ENCODE measurements at regions not wholly inside any gene's neighbourhood (a gene's known extent, or its start where the extent isn't known, plus 50 kb on each side); places are given as distances from the start of the nearest gene placed in this dataset.
A peak's percentile ranks its signal among the peaks of the same experiment; 100 is the strongest.
"Not testable (repeated sequence)": the region's sequence is repeated elsewhere in the genome, so short reads cannot be mapped to it uniquely, and the experiment has no call there.

DNA sequence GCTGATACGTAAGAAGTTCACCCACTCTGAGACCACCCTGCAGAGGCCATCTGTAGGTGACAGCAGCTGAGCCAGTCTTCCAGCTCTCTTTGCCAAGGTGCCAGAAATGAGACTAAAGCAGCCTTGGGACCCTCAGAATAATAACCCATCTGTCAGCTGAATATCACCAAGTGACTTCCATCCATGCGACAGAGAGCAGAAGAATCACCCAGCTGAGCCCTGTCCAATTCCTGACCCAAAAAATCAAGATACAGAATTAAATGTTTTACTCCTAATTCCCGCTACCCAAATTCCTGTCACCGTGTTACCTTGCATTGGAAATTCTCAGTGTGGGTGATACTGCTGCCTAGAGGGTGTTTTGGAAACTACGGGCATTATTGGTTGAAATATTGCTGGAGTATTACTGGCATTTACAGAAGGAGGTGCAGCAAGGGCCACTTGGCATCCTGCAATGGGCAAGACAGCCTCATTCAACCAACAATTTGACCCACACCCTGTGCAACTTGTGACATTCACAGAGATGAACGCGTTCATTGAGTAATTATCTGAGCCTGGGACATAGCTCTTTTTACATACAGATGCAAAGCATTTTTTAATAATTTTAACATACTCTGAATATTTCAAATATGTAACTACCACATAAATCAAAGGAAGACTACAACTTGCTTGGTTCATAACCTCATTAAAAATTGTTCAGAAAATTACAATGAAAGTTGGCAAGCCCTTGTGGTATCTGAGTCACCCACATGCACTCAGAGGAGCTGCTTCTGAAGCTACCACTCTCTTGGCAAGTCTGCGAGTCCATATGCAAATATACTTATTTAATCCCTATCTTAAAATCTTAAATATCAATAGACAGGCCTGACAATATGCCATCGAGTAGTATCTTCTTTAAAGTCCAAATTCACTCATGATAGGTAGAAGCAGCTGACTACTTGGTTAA is 126.6 kb downstream of the C16orf95 start:
- no peak for DNase-seq

DNA sequence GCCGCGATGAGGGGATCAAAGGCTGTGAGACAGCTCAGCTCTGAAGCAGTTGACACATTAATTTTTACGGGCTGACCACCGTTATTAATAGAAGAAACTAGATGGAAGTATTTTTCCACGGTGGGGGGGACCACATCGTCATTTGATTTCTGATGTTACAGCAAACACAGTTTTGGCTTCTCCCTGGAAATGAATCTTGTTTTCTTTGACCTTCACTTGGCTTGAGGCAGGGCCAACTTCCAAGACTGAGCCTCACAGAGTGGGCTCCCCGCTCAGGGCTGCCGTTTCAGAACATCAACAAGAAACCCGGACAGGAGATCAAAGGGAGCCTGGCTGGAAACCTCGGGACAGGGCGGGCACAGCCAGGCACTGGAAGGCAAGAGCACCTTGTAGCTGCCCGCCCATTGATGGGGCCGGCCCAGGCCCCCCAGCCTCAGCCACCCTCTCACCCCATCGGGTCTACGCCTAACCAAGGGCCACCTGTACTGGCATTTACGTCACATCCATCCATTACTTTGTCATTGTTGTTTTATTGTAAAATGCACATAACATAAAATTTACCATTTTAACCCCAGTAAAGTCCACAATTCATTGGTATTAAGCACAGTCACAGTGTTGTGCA is 124.6 kb downstream of the C16orf95 start:
- DNase-seq = no peak

DNA sequence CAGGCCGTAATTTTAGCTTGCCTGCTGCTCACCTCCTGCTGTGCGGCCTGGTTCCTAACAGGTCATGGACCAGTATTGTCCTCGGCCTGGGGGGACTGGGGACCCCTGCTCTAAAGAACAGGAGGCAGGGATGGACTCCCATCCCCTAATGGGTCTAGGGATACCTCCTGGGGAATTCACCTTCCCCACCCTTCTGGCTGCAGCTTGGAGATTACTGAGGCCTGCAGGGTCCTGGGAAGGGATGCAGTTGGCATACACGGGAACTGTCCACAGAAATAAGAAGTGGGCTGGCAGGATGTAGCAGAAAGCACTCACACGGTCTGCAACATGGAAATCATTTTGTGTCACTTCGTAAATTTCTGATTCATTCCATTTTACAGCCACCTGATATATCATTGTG is 123.0 kb downstream of the C16orf95 start:
- no peak for DNase-seq

DNA sequence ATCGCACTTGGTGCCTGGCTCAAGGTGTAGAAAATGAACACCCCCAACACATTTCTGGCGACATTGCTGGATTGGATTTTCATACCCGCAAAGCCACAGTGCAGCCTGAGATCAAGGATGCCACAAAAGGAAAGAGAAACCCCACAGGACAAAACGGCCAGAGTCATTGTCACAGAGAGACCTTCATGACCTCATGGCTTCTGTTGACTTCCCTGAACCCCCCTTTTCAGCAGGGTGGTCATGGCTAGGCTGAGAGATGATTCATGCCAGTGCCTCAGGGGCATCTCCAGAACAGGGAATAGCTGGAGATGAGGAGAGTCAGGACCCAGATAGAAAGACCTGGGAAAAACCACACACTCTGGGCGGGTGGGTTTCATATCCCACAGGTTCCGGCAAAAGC is 122.0 kb downstream of the C16orf95 start:
- no peak for DNase-seq

DNA sequence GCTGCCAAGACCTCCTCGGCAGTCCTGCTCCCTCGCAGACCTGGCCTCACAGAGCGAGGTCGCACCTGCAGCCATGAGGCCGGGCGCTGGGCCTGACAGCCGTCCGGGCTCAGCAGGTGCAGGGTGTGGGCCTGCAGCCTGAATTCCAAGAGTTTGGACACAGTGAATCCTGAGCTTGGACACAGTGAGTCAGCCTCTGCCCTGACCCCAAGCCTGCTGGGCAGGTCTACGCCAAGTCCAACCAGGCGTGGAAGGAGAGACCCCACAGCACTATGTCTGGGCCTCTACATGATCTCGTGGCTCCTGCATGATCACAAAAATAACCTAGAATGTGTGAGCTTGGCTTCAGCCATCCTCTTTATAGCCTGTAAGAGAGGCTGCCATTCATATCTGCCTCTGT is 121.0 kb downstream of the C16orf95 start:
- DNase-seq = no peak

DNA sequence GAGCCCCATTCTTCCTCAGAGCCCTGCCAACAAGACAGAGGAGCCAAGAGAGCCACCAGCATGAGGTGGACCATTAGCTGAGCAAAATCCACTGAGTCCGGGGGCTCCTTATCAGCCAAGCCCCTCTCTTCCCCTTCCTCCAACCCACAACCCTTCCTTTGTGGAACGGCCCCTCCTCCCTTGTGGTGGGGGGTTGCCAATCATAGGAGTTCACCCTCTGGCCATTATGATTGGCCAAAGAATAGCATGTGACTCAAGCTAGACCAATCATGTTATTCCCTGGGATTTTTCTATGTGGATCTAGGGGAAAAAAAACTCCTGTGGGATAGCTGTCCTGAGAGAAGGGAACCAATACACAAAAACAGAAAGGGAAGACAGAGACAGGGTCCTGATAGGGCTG is 120.5 kb downstream of the C16orf95 start:
- DNase-seq = no peak

DNA sequence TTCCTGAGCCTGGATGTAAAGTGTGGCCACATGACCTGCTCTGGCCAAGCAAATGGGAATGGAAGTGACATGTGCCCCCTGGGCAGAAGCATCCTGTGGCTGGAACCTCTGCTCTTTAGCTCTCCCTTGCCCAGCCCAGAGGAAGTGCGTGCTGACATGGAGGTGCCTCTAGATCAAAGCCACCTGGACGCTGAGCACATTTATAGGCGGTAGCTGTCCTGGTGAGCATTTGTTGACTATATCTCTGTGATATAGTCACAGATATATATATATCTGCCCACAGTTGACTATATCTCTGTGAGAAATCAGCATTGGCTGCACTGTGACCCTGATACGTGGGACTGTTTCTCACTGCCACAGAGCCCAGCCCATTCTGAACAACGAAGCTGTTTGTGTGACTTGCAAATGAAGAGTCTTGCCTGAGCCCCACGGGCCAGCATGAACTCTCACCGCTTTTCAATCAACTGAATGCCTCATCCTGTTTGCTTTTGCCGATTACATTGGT is 118.8 kb downstream of the C16orf95 start:
- DNase-seq = no peak

DNA sequence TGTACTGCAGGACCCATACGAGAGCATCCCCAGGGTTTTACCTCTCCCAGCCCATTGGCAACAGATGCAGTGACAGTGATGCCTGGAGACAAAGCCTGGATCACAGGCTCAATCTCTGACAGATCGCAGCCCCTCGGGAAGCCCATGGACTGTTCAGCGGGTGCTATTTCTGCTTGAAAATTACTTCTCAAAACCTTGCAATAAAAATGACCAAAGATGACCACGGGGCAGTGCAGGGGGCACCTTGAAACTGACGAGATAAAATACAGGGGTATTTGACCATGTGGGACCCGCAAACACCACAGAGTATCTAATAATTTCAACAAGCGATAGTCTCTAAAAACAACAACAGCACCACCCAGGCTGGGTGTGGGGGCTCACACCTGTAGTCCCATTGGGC is 118.3 kb downstream of the C16orf95 start:
- no peak for DNase-seq

DNA sequence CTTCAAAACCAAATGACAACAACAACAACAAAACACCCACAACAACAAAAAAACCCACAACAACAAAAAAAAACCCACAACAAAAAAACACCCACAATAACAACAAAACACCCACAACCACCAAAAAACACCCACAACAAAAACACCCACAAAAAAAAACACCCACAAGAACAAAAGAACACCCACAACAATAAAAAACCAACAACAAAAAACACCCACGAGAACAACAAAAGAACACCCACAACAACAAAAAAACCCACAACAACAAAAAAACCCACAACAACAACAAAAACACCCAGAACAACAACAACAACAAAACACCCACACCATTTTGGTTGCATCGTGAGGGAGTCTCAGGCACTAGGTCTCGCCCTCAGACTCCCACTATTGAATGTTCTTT is 117.8 kb downstream of the C16orf95 start:
- DNase-seq = no peak

DNA sequence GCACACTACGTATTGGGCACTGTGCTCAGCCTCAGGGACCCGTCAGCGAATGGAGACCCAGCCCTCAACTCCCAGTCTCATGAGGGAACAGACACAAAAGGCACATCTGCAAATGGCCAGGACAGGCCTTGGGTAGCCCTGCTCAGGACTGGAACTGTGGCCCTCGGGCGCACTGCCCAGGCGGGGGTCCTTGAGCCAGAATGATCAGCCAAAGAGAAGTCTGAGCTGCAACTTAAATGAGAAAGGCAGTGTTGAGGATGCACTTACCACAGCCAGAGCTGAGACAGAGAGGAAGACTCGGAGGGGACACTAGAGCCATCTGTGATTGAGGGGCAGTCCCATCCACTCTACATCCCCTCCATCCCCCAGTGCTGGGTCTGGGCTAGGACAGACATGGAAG is 117.3 kb downstream of the C16orf95 start:
- DNase-seq = no peak

DNA sequence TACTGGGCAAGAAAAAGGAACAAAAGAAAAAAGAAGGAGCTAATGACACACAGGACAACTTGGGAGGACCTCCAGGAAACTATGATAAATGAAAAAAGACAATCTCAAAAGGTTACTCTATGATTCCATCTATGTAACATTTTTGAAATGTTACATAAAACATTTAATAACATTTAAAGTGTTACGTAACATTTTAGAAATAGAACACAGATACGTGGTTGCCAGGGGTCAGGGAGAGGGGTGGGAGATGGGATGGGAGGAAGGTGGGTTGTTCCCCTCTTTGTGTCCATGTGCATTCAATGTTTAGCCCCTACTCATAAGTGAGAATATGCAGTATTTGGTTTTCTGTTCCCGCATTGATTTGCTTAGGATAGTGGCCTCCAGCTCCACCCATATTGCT is 116.6 kb downstream of the C16orf95 start:
- DNase-seq = no peak

DNA sequence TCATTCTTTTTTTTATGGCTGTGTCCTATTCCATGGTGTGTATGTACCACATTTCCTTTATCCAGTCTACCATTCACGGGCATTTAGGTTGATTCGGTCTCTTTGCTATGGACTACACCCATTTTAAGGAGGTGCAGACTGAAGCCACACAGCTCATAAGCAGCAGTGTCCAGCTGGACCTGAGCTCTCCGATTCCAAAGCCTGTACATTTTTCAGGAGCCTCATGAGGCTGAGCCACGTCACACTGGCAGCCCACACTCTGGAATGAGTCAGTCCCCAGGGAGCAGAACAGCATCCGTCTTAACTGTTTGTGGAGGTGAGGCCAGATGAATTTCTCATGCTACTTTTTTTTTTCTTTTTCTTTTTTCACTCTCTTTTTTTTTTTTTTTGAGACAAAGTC is 116.1 kb downstream of the C16orf95 start:
- peak in 22 of 58 donors; percentile 1 to 49 (median 16) for DNase-seq

DNA sequence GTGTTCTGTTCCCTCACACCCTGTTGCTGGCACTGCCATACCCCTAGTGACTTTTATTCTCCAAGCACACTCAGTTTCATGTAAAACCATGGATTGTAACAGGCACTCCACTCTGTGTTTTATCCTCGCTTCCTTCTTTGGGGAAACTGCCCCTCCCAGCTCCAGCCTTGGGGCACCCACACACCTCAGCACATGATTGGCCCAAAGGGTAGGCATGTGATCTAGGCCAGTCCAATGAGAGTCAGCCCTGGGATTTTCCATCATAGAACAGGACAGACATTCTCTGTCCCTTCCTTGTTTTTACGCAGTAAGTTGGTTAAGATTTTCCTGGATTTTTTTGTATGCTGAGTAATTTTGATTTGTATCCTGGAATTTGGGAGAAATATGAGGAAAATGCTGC is 115.4 kb downstream of the C16orf95 start:
- DNase-seq = peak in 1 of 58 donors; percentile 2

DNA sequence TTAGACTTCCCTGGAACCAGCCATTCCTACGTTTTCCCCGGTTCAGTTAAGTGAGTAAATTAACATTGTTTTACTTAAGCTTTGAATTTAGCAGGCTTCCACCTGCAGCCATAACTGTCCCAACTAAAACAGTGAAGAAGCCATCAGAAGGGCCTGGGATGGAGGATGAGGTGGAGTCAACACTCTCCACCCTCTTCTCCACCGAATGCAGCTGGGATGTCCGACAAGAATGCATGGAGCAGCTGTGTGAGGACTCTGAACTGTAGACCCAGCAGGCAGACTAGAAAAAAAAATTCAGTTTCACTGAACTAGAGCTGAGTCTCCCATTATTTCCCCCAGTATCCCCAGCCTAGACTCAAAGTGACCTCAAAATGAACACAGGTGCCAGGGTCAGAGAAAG is 114.8 kb downstream of the C16orf95 start:
- DNase-seq = no peak

DNA sequence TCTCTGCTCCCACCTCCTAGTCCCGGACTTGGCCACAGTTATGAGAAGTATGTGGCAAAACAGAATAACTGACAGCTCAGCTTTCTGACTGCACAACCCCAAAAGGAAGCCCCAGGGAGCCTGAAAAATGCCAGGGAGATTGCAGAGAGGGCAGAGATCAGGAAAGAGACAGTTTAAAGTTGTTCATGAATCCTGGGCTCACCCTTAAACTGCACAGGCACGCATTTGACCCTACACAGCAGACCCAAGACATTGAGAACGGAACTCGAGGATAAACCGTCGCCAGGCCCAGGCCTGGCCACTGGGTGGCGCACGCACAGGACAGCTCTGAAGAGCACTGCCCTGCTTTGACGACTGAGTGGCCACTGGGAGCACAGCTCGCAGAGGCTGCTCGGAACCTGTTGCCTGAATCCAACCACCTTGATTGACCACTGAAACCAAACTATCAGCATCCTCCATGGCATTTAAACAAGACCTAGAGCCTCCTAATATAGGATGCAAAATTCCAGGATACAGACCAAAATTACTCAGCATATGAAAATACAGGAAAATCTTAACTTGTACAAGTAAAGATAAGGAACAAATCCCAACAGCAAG is 114.0 kb downstream of the C16orf95 start:
- DNase-seq = peak in 17 of 58 donors; percentile 0 to 47 (median 16)

DNA sequence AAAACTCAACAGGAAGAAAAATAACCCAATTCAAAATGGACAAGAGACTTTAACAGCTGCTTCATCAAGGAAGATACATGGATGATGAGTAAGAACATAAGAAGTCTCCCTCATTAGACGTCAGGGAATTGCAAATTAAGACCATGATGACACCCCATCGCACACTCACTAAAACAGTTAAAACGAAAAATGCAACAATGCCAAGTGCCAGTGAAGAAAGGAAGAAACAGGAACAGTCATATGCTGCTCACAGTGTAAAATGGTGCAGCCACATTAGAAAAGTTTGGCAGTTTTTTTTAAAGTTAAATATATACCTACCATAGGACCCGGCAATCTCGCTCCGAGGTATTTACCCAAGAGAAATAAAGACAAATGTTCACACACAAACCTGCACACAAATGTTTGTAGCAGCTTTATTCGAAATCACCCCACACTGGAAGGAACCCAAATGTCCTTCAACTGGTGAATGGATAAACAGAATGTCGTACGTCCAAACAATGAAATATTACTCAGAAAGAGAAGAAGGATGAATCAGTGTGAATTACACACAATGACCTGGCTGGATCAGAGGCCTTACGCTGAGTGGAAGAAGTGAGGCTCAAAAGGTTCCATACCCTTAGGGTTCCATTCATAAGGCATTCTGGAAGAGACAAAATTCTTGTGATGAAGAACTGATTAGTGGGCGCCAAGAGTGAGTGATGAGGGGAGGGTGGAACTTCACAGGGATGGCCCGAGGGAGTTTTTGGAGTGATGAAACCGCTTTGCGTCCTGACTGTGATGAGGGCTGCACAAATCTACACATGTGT is 110.3 kb downstream of the C16orf95 start:
- no peak for DNase-seq

DNA sequence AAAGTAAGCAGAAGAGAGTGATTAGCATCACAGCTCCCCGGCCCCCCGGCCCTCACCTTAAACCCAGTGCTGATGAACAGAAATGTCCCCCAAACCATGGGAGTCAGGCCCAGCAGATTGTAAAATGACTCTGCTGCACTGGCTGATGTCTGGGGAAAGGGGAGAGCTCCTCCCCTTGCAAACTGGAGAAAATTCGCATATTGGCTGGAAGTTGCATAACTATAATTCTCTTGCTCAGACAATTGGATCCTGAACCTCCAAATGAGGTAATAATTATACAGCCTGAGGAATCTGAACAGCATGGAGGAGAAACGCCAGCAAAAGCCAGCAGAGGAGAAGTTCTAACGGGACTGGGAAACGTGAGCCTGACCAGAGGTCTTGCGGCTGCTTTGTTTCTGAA is 109.7 kb downstream of the C16orf95 start:
- DNase-seq = no peak

DNA sequence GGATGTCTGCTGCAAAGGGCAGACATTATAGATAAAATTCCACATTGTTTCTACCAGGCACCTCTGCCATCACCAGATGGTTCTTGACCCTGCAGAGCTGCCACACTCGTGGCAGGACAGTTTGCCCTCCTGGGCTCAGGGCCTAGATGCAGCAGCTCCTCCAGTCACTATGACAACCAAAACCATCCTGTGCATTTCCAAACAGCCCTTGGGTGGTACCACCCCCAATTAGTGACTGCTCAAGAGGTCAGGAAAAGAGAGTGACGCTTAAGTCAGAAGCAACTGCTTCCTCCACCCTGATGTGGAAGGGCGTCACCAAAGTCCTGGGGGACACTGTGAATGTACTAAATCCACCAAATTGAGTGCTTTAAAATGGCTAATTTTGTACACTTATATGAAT is 109.2 kb downstream of the C16orf95 start:
- peak in 1 of 58 donors; percentile 17 for DNase-seq

DNA sequence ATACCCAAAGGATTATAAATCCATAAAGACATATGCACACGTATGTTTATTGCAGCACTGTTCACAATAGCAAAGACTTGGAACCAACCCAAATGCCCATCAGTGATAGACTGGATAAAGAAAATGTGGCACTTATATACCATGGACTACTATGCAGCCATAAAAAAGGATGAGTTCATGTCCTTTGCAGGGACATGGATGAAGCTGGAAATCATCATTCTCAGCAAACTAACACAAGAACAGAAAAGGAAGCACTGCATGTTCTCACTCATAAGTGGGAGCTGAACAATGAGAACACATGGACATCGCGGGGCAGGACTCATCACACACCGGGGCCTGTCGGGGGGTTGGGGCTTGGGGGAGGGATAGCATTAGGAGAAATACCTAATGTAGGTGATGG is 108.2 kb downstream of the C16orf95 start:
- not testable (repeated sequence) for DNase-seq

DNA sequence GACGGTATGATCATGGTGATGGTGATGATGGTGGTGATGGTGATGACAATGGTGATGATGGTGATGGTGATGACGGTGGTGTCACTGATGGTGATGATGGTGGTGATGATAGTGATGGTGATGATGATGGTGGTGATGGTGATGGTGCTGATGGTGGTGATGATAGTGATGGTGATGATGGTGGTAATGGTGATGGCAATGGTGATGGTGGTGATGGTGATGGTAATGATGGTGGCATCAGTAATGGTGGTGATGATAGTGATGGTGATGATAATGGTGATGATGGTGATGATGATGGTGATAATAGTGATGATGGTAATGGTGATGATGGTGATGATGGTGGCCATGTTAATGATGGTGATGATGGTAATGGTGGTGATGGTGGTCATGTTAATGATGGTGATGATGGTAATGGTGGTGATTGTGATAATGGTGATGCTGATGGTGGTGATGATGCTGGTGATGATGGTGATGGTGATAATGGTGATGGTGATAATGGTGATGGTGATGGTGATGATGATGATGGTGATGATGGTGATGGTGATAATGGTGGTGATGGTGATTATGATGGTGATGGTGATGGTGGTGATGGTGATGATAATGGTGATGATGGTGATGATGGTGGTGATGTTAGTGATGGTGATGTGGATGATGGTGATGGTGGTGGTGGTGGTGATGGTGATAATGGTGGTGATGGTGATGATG is 107.2 kb downstream of the C16orf95 start:
- no peak for DNase-seq

DNA sequence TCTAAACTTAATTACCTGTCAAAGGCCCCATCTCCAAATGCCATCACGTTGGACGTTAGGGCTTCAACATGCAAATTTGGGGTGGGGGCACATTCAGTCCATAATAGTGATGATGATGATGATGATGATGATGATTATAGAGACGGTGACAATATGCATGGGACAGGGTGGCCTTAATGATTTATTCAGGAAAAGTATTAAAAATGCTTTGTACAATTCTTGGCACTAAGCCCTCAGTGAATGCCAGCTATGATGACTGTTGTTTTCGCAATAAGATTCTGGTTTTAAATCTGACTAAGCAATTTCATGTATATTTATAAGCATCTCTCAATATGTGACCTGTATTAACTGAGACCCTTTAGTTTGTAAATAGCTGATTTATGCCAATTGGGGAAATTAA is 106.3 kb downstream of the C16orf95 start:
- no peak for DNase-seq

Measured in anterior cingulate cortex (tissue), 58 donors.